ENCODE measurements at regions not wholly inside any gene's neighbourhood (a gene's known extent, or its start where the extent isn't known, plus 50 kb on each side); places are given as distances from the start of the nearest gene placed in this dataset.
A peak's percentile ranks its signal among the peaks of the same experiment; 100 is the strongest.

- no peaks in the 10 kb centered on the region for H3K4me1 ChIP-seq
- intact Hi-C loops (cut with DNase I) = no loop called here
Observed at GRCh38 chr1:30229960-30230359, 493.4 kb downstream of the MATN1 start.

GRCh38 chr1:30229557-30229956 is 493.8 kb downstream of the MATN1 start:
- Histone ChIP-seq H3K27me3 (no peaks in the 10 kb centered on the region), H3K9me3 (no peaks in the 10 kb centered on the region), H3K4me1 (no peaks in the 10 kb centered on the region), H3K27ac (no peak overlapping the region), H3K36me3 (no peaks in the 10 kb centered on the region), H3K4me3 (no peak overlapping the region)
- peak in 1 of 2 donors; percentile 53 for DNase-seq (ENCODE audit: low spot score in 2 of 2)
- TF ChIP-seq CTCF (IDR thresholded peaks at IDR 0.05) = no peak
- intact Hi-C loops (cut with DNase I) = no loop called here

More at GRCh38 chr1:30229960-30230359, 493.4 kb downstream of the MATN1 start:
- peak in 1 of 2 donors; percentile 30 for DNase-seq (ENCODE audit: low spot score in 2 of 2)
- Histone ChIP-seq H3K9me3 (no peaks in the 10 kb centered on the region), H3K4me3 (no peak overlapping the region), H3K27ac (no peak overlapping the region), H3K36me3 (no peaks in the 10 kb centered on the region), H3K27me3 (no peaks in the 10 kb centered on the region)
- TF ChIP-seq CTCF (IDR thresholded peaks at IDR 0.05) = no peak

- no peak for DNase-seq (ENCODE audit: low spot score in 2 of 2)
- H3K27me3 ChIP-seq = no peaks in the 10 kb centered on the region
- H3K4me1 ChIP-seq = no peaks in the 10 kb centered on the region
- no peak overlapping the region for H3K27ac ChIP-seq
- H3K9me3 ChIP-seq = no peaks in the 10 kb centered on the region
- H3K4me3 ChIP-seq = no peak overlapping the region
- intact Hi-C loops (cut with DNase I) = no loop called here
- TF ChIP-seq CTCF (IDR thresholded peaks at IDR 0.05) = no peak
- H3K36me3 ChIP-seq = no peaks in the 10 kb centered on the region
Observed at GRCh38 chr1:30226648-30227047, 496.7 kb downstream of the MATN1 start.

DNA sequence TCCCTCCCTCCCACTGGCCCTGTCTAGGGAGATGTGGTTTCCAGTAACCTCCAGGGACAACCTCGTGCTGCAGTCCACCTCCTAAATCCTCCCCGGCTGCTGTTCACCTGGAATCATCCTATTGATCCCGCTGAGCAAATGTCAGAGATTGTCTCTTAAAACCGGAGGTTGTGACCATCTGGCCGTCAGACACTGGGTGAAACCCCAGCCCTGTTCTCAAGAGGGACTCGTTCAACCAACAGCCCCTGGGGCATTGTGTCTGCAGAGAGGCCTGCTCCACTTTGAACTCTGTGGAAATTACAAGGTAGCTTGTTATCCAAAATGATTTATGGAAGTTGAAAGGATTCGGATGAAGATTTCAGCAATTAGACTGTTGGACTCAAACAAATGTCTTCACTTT is 498.0 kb downstream of the MATN1 start:
- intact Hi-C loops (cut with DNase I) = no loop called here
- no peak for DNase-seq (ENCODE audit: low spot score in 2 of 2)
- Histone ChIP-seq H3K4me3 (no peak overlapping the region), H3K27me3 (no peaks in the 10 kb centered on the region), H3K4me1 (no peaks in the 10 kb centered on the region), H3K36me3 (no peaks in the 10 kb centered on the region), H3K27ac (no peak overlapping the region), H3K9me3 (no peaks in the 10 kb centered on the region)
- TF ChIP-seq CTCF (IDR thresholded peaks at IDR 0.05) = no peak

DNA sequence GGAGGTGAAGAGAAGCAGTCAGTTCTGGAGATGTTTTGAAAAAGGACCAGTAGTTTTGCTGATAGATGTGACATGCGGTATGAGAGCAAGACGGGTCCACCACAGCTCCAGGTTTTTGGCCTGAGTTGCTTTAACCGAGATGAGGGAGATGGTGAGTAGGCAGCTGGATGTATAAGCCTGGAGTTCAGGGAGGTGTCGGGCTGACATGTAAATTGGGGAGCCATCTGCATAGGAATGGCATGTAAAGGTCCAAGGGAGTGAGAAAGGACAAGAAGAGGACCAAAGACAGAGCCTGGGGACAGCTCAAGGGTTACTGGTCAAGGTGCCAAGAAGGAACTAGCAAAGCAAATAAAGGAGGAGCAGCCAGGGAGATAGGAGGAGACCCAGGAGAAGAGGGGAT is 503.7 kb downstream of the MATN1 start:
- H3K27ac ChIP-seq = no peak overlapping the region

More for the DNA sequence above, 503.7 kb downstream of the MATN1 start:
- TF ChIP-seq CTCF (IDR thresholded peaks at IDR 0.05) = no peak
- Histone ChIP-seq H3K36me3 (no peaks in the 10 kb centered on the region), H3K4me3 (no peak overlapping the region), H3K27me3 (no peaks in the 10 kb centered on the region), H3K9me3 (no peaks in the 10 kb centered on the region), H3K4me1 (no peaks in the 10 kb centered on the region)
- DNase-seq (ENCODE audit: low spot score in 2 of 2) = no peak
- intact Hi-C loops (cut with DNase I) = no loop called here
